ENCODE measurements at regions not wholly inside any gene's neighbourhood (a gene's known extent, or its start where the extent isn't known, plus 50 kb on each side); places are given as distances from the start of the nearest gene placed in this dataset.

GRCh38 chr11:130722401-130722800, 193.9 kb downstream of the SNX19 start:
- H3K36me3 ChIP-seq (ENCODE audit: control insufficient read depth, insufficient read depth, low read length): no peaks in the 10 kb centered on the region
- no peak overlapping the region for H3K27ac ChIP-seq (ENCODE audit: low read length)
- no peak overlapping the region for H3K4me3 ChIP-seq (ENCODE audit: low read depth in 2 of 2, low read length in 2 of 2)
- BruUV-seq (replicated peaks): no TSS peak
- DNase-seq (ENCODE audit: low read depth, low spot score) (no peak), ATAC-seq (no peak)
- no peaks in the 10 kb centered on the region for H3K9me3 ChIP-seq (ENCODE audit: control insufficient read depth, insufficient read depth, low read depth, low read length)
- H3K27me3 ChIP-seq (ENCODE audit: control insufficient read depth, insufficient read depth, low read length): no peaks in the 10 kb centered on the region
- in situ Hi-C loops (cut with HindIII; ENCODE audit: low pct_unique_long_range_greater_than_20kb, low sequenced_read_pairs) (no loop called here), intact Hi-C loops (cut with micrococcal nuclease; ENCODE audit: unreplicated experiment) (no loop called here)
- TF ChIP-seq REST (IDR thresholded peaks at IDR 0.05; ENCODE audit: insufficient read depth in 1 of 2, low read depth in 2 of 2, low read length in 1 of 2): no peak
- TF ChIP-seq TCF7L2 (IDR thresholded peaks at IDR 0.05; ENCODE audit: low read depth, low read length): no peak
- TF ChIP-seq, protein P1, sequence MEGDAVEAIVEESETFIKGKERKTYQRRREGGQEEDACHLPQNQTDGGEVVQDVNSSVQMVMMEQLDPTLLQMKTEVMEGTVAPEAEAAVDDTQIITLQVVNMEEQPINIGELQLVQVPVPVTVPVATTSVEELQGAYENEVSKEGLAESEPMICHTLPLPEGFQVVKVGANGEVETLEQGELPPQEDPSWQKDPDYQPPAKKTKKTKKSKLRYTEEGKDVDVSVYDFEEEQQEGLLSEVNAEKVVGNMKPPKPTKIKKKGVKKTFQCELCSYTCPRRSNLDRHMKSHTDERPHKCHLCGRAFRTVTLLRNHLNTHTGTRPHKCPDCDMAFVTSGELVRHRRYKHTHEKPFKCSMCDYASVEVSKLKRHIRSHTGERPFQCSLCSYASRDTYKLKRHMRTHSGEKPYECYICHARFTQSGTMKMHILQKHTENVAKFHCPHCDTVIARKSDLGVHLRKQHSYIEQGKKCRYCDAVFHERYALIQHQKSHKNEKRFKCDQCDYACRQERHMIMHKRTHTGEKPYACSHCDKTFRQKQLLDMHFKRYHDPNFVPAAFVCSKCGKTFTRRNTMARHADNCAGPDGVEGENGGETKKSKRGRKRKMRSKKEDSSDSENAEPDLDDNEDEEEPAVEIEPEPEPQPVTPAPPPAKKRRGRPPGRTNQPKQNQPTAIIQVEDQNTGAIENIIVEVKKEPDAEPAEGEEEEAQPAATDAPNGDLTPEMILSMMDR (IDR thresholded peaks at IDR 0.05): no peak
- TF ChIP-seq POLR2AphosphoS5 (IDR thresholded peaks at IDR 0.05; ENCODE audit: low read depth, low read length): no peak
- TF ChIP-seq SIN3A (IDR thresholded peaks at IDR 0.05; ENCODE audit: borderline replicate concordance, insufficient read depth, low read depth, low read length): no peak
- ChIA-PET CTCF (no interaction called here), POLR2A (interaction anchor here (0.5 to 0.6 kb wide), 2 partner anchors 12 to 936 kb away, joined by 3 to 6 read pairs; no protein-coding TSS in a partner anchor)
- H3K4me1 ChIP-seq (ENCODE audit: control insufficient read depth, insufficient read depth, low read length): peaks cover 21% of the 10 kb centered on the region

- TF ChIP-seq SIN3A (IDR thresholded peaks at IDR 0.05; ENCODE audit: borderline replicate concordance, insufficient read depth, low read depth, low read length): no peak
Measured at GRCh38 chr11:130725421-130726233, 190.7 kb downstream of the SNX19 start.

More at GRCh38 chr11:130725421-130726233, 190.7 kb downstream of the SNX19 start:
- ChIA-PET POLR2A (interaction anchor here (0.6 kb wide), 1 partner anchor 129 kb away, joined by 20 read pairs; no protein-coding TSS in a partner anchor), CTCF (interaction anchor here (0.7 kb wide), 1 partner anchor 116 kb away, joined by 14 read pairs; no protein-coding TSS in a partner anchor)
- no TSS peak for BruUV-seq (replicated peaks)
- H3K27me3 ChIP-seq (ENCODE audit: control insufficient read depth, insufficient read depth, low read length): no peaks in the 10 kb centered on the region
- H3K36me3 ChIP-seq (ENCODE audit: control insufficient read depth, insufficient read depth, low read length): no peaks in the 10 kb centered on the region
- peak overlapping the region; percentile 54; the same call in 1 of the 2 replicates for H3K27ac ChIP-seq (ENCODE audit: low read length)
- peaks cover 4% of the 10 kb centered on the region; the same call in 1 of the 2 replicates for H3K9me3 ChIP-seq (ENCODE audit: control insufficient read depth, insufficient read depth, low read depth, low read length)
- intact Hi-C loops (cut with micrococcal nuclease; ENCODE audit: unreplicated experiment): no loop called here
- no peak overlapping the region for H3K4me3 ChIP-seq (ENCODE audit: low read depth in 2 of 2, low read length in 2 of 2)
- H3K4me1 ChIP-seq (ENCODE audit: control insufficient read depth, insufficient read depth, low read length): peaks cover 31% of the 10 kb centered on the region
- DNase-seq (ENCODE audit: low read depth, low spot score): no peak
- peak; percentile 51 for ATAC-seq
- in situ Hi-C loops (cut with HindIII; ENCODE audit: low pct_unique_long_range_greater_than_20kb, low sequenced_read_pairs): no loop called here

Data from Panc1 (cell line).